PFSK-1 (cell line): ENCODE measurements at regions not wholly inside any gene's neighbourhood (a gene's known extent, or its start where the extent isn't known, plus 50 kb on each side); places are given as distances from the start of the nearest gene placed in this dataset.

ENCODE experiments used
- FOXP2 ChIP-seq: optimal IDR thresholded peaks from 2 replicates; pipeline ENCODE3; 2011; ENCODE audit warnings: borderline replicate concordance, control low read depth, inconsistent platforms; ENCODE audit not compliant: insufficient read depth; ENCODE audit errors: extremely low read length, extremely low read depth
- POLR2AphosphoS5 ChIP-seq: IDR thresholded peaks from 2 replicates; pipeline ENCODE4 v1.6.1; 2012; ENCODE audit warnings: low read depth, mild to moderate bottlenecking, control low read depth, low read length, moderate library complexity
- SIN3A ChIP-seq: IDR thresholded peaks from 2 replicates; pipeline ENCODE4 v1.6.1; 2012; ENCODE audit warnings: mild to moderate bottlenecking, low read length, moderate library complexity, borderline replicate concordance; ENCODE audit not compliant: insufficient read depth
- TAF1 ChIP-seq: IDR thresholded peaks from 2 replicates; pipeline ENCODE4 v1.6.1; 2012; ENCODE audit warnings: low read length, control low read depth, borderline replicate concordance; ENCODE audit not compliant: insufficient read depth
- TF ChIP-seq, protein P1 (sequence below), 2 experiments: IDR thresholded peaks; 2 replicates each; pipeline versions ENCODE4 v1.6.1 to v1.8.0; 2011 to 2012; ENCODE audit warnings: low read depth in 2 of 2, low read length in 2 of 2, control low read depth in 1 of 2, inconsistent platforms in 1 of 2, mild to moderate bottlenecking in 1 of 2, moderate library complexity in 1 of 2; ENCODE audit not compliant: insufficient read depth in 1 of 2

DNA sequence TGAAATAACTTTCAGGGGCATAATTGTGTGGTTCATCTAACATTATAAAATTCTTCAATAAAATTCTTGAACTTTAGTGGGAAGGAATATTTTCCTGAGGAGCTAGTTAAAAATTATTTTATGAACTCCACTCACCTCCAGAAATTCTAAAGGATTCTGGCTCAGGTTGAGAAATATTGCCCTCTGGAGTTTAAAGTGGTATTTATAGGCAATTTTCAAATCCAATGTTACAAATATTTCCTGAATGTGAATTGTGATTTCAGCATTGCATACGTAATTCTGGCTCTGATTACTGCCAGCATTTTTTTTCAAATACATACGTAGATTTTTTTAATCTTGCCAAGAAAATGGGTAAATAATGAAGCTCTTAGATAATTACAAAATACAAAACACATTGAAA is 598.2 kb upstream of the ANO3 start:
- TF ChIP-seq POLR2AphosphoS5 (no peak), TAF1 (no peak)
- TF ChIP-seq, protein P1, sequence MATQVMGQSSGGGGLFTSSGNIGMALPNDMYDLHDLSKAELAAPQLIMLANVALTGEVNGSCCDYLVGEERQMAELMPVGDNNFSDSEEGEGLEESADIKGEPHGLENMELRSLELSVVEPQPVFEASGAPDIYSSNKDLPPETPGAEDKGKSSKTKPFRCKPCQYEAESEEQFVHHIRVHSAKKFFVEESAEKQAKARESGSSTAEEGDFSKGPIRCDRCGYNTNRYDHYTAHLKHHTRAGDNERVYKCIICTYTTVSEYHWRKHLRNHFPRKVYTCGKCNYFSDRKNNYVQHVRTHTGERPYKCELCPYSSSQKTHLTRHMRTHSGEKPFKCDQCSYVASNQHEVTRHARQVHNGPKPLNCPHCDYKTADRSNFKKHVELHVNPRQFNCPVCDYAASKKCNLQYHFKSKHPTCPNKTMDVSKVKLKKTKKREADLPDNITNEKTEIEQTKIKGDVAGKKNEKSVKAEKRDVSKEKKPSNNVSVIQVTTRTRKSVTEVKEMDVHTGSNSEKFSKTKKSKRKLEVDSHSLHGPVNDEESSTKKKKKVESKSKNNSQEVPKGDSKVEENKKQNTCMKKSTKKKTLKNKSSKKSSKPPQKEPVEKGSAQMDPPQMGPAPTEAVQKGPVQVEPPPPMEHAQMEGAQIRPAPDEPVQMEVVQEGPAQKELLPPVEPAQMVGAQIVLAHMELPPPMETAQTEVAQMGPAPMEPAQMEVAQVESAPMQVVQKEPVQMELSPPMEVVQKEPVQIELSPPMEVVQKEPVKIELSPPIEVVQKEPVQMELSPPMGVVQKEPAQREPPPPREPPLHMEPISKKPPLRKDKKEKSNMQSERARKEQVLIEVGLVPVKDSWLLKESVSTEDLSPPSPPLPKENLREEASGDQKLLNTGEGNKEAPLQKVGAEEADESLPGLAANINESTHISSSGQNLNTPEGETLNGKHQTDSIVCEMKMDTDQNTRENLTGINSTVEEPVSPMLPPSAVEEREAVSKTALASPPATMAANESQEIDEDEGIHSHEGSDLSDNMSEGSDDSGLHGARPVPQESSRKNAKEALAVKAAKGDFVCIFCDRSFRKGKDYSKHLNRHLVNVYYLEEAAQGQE (IDR thresholded peaks at IDR 0.05; ENCODE audit: insufficient read depth in 1 of 2, low read depth in 2 of 2, low read length in 2 of 2): no peak

DNA sequence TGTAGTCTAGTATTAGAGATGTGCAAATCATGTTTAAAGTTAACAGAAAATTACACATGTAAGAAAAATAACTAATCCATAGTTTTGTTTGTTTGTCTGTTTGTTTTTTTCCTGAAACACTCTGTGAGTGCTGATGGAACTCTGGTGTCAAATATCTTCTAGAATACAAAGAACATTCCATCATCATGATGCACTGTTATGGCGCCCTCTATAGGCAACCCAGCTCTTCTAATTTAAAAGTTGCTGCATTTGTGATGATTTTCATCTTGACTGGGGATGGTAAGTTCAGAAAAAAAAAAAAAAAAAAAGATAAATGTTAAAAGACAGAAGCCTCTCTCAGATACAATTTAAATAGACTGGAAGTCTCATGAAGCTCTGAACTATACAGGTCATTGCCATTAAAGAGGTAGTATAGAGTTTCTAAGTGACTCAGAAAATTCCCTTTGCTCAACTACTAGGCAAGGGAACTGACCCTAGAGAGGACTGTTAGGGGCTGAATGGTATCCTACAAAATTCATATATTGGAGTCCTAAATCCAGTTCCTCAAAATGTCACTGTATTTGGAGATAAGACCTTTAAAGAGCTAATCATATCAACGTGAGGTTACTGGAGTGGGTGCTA is 597.2 kb upstream of the ANO3 start:
- TF ChIP-seq SIN3A: no peak
- TF ChIP-seq POLR2AphosphoS5: no peak
- TF ChIP-seq FOXP2: no peak
- TF ChIP-seq, protein P1 (IDR thresholded peaks at IDR 0.05; ENCODE audit: insufficient read depth in 1 of 2, low read depth in 2 of 2, low read length in 2 of 2): no peak

DNA sequence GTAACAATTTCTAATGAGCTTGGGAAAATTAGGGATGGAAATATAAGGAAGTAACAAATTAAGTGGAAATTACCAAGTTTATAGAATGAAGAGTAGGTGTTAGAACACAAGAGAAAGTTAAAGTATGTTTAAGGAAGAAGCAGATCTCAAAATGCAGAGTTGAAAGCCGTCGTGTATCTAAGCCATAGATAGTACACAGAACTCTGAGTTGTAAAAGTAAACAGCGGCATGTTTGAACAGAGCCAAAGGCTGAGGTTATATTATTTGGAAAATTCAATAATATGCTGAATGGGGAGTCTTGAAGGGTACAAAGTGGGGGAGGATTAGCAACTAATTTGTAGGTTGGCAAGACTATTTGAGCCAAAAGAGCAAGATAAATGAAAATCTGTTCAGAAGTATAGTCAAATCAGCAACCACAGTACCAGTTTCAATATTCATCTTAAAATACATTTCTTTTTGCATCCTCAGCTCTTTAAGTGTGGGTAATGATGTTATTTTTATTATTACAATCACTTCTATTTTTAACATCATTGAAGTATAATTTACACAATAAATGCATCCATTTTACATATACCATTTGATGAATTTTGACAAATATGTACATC is 594.8 kb upstream of the ANO3 start:
- no peak for TF ChIP-seq FOXP2
- no peak for TF ChIP-seq TAF1
- TF ChIP-seq POLR2AphosphoS5: no peak
- no peak for TF ChIP-seq SIN3A
- TF ChIP-seq, protein P1 (IDR thresholded peaks at IDR 0.05; ENCODE audit: insufficient read depth in 1 of 2, low read depth in 2 of 2, low read length in 2 of 2): no peak

DNA sequence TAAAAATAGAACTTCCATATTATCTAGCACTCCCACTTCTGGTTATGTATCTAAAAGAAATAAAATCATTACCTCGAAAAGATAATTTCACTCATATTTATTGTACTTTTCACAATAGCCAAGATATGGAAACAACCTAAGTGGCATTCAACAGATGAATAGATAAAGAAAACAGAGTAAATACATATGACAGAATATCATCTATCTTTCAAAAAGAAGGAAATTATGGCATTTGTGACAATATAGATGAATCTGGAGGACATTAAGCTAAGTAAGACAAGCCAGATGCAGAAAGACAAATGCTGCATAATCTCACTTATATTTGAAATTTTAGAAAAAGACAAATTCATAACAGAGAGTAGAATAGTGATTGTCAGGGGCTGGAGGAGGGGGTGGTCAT is 590.0 kb upstream of the ANO3 start:
- no peak for TF ChIP-seq TAF1
- no peak for TF ChIP-seq POLR2AphosphoS5
- no peak for TF ChIP-seq FOXP2
- no peak for TF ChIP-seq SIN3A
- TF ChIP-seq, protein P1 (IDR thresholded peaks at IDR 0.05; ENCODE audit: insufficient read depth in 1 of 2, low read depth in 2 of 2, low read length in 2 of 2): no peak

DNA sequence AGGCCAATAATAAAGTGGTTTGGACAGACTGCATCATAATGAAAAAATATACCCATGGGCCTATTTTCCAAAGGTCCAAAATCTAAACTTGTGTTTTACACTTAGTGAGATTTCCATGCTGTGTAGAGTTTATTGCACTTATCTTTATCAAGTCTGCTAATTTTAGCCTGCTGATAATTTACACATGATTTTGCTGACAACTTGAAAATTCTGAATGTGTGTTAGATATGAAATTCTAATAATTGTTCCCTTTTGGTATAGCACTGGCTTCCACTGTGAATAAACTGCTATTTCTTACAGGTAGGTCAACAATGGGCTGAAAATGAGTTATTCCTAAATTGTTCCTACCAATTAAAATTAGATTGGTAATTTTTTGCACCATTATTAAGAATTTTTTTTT is 589.1 kb upstream of the ANO3 start:
- no peak for TF ChIP-seq SIN3A
- TF ChIP-seq, protein P1 (IDR thresholded peaks at IDR 0.05; ENCODE audit: insufficient read depth in 1 of 2, low read depth in 2 of 2, low read length in 2 of 2): no peak
- TF ChIP-seq TAF1: no peak
- no peak for TF ChIP-seq FOXP2
- TF ChIP-seq POLR2AphosphoS5: no peak
